Naive B cell (primary cell): ENCODE measurements at regions not wholly inside any gene's neighbourhood (a gene's known extent, or its start where the extent isn't known, plus 50 kb on each side); places are given as distances from the start of the nearest gene placed in this dataset.
"Not testable (repeated sequence)": the region's sequence is repeated elsewhere in the genome, so short reads cannot be mapped to it uniquely, and the experiment has no call there.

ENCODE experiments used
- ATAC-seq, 2 donors: fragments of 150-1000 bp; cut with Tn5 transposase; 2 replicates each; pipeline ENCODE4 v1.10.0; 2021; ENCODE audit warnings: low read depth in 2 of 2, mild to moderate bottlenecking in 2 of 2, moderate library complexity in 2 of 2
- DNase-seq: peaks from one replicate; pipeline ENCODE4 v3.0.0; 2022
- H3K27ac Mint-ChIP-seq, 6 donors: one replicate each; pipeline ENCODE4 v1.8.0; 2020 to 2022; ENCODE audit warnings: mild to moderate bottlenecking in 6 of 6, mixed read lengths in 6 of 6, moderate library complexity in 5 of 6, inconsistent platforms in 2 of 6
- H3K27me3 Mint-ChIP-seq, 3 donors: one replicate each; pipeline ENCODE4 v1.8.0; 2021 to 2022; ENCODE audit warnings: mixed read lengths in 3 of 3, mild to moderate bottlenecking in 1 of 3
- H3K36me3 Mint-ChIP-seq, 2 donors: one replicate each; pipeline ENCODE4 v1.8.0; 2020 to 2022; ENCODE audit warnings: mixed read lengths in 2 of 2, inconsistent platforms in 1 of 2, mild to moderate bottlenecking in 1 of 2
- H3K4me1 Mint-ChIP-seq, 3 donors: one replicate each; pipeline ENCODE4 v1.8.0; 2020 to 2022; ENCODE audit warnings: mixed read lengths in 3 of 3, inconsistent platforms in 1 of 3, mild to moderate bottlenecking in 1 of 3, moderate library complexity in 1 of 3
- H3K4me3 Mint-ChIP-seq, 8 donors: one replicate each; pipeline ENCODE4 v1.8.0; 2020 to 2022; ENCODE audit warnings: mild to moderate bottlenecking in 8 of 8, mixed read lengths in 8 of 8, moderate library complexity in 8 of 8, inconsistent platforms in 2 of 8
- H3K9me3 Mint-ChIP-seq, 7 donors: one replicate each; pipeline ENCODE4 v1.8.0; 2020 to 2022; ENCODE audit warnings: mixed read lengths in 7 of 7, mild to moderate bottlenecking in 5 of 7, inconsistent platforms in 2 of 7, moderate library complexity in 1 of 7

GRCh38 chr2:204145263-204145751 lies 208.7 kb downstream of the ICOS start:
- peak overlapping the region in 2 of 6 donors; percentile 8 to 83 for H3K27ac Mint-ChIP-seq

GRCh38 chr2:204145791-204146190 lies 209.2 kb downstream of the ICOS start:
- Mint-ChIP-seq H3K36me3 (no peaks in the 10 kb centered on the region), H3K27ac (peak overlapping the region in 1 of 6 donors; percentile 18), H3K27me3 (peaks cover 20 to 37% (median 22%) of the 10 kb centered on the region in 3 donors), H3K9me3 (no peaks in the 10 kb centered on the region), H3K4me3 (peak overlapping the region in 7 of 8 donors; percentile 37 to 82 (median 69)), H3K4me1 (peaks cover 9 to 11% (median 9%) of the 10 kb centered on the region in 3 donors)
- DNase-seq: no peak
- peak in 1 of 2 donors; percentile 16 for ATAC-seq

More at GRCh38 chr2:204145263-204145751, 208.7 kb downstream of the ICOS start:
- peak; percentile 61 to 81 for ATAC-seq
- Mint-ChIP-seq H3K27me3 (peaks cover 20 to 40% (median 22%) of the 10 kb centered on the region in 3 donors), H3K4me3 (peak overlapping the region; percentile 37 to 82 (median 75)), H3K9me3 (no peaks in the 10 kb centered on the region), H3K4me1 (peaks cover 9 to 11% (median 9%) of the 10 kb centered on the region in 3 donors), H3K36me3 (no peaks in the 10 kb centered on the region)
- DNase-seq: peak; percentile 35

- Mint-ChIP-seq H3K4me1 (peaks cover 9 to 11% (median 9%) of the 10 kb centered on the region in 3 donors), H3K27me3 (peaks cover 24 to 35% (median 24%) of the 10 kb centered on the region in 3 donors)
- H3K9me3 Mint-ChIP-seq, H3K4me3 Mint-ChIP-seq, DNase-seq, H3K27ac Mint-ChIP-seq, ATAC-seq, H3K36me3 Mint-ChIP-seq: not testable (repeated sequence)
Measured at GRCh38 chr2:204147040-204147439, 210.5 kb downstream of the ICOS start.

GRCh38 chr2:204150721-204151120 lies 214.2 kb downstream of the ICOS start:
- Mint-ChIP-seq H3K4me3 (no peak overlapping the region), H3K4me1 (peaks cover 3 to 5% (median 4%) of the 10 kb centered on the region in 3 donors), H3K27me3 (peaks cover 13 to 26% (median 17%) of the 10 kb centered on the region in 3 donors), H3K27ac (no peak overlapping the region), H3K36me3 (no peaks in the 10 kb centered on the region), H3K9me3 (peaks cover 0 to 3% (median 0%) of the 10 kb centered on the region in 7 donors)
- DNase-seq (no peak), ATAC-seq (no peak)

- H3K27ac Mint-ChIP-seq: no peak overlapping the region
- ATAC-seq (no peak), DNase-seq (no peak)
- peaks cover 3 to 13% (median 6%) of the 10 kb centered on the region in 7 donors for H3K9me3 Mint-ChIP-seq
- no peaks in the 10 kb centered on the region for H3K36me3 Mint-ChIP-seq
- no peaks in the 10 kb centered on the region for H3K4me1 Mint-ChIP-seq
- peaks cover 8 to 16% (median 10%) of the 10 kb centered on the region in 3 donors for H3K27me3 Mint-ChIP-seq
- no peak overlapping the region for H3K4me3 Mint-ChIP-seq
Measured at GRCh38 chr2:204152616-204153015, 216.1 kb downstream of the ICOS start.

GRCh38 chr2:204154863-204155262 lies 218.3 kb downstream of the ICOS start:
- H3K4me1 Mint-ChIP-seq: no peaks in the 10 kb centered on the region
- ATAC-seq (no peak), DNase-seq (no peak)
- no peak overlapping the region for H3K27ac Mint-ChIP-seq
- no peaks in the 10 kb centered on the region for H3K36me3 Mint-ChIP-seq
- peaks cover 6 to 8% (median 7%) of the 10 kb centered on the region in 3 donors for H3K27me3 Mint-ChIP-seq
- peak overlapping the region in 1 of 8 donors; percentile 43 for H3K4me3 Mint-ChIP-seq
- H3K9me3 Mint-ChIP-seq: peaks cover 6 to 19% (median 10%) of the 10 kb centered on the region in 7 donors

- no peak overlapping the region for H3K27ac Mint-ChIP-seq
- no peaks in the 10 kb centered on the region for H3K4me1 Mint-ChIP-seq
- peaks cover 8 to 11% (median 10%) of the 10 kb centered on the region in 3 donors for H3K27me3 Mint-ChIP-seq
- H3K9me3 Mint-ChIP-seq: peaks cover 6 to 22% (median 12%) of the 10 kb centered on the region in 7 donors
- H3K36me3 Mint-ChIP-seq: no peaks in the 10 kb centered on the region
- H3K4me3 Mint-ChIP-seq: no peak overlapping the region
- ATAC-seq: no peak
- DNase-seq: no peak
Measured at GRCh38 chr2:204156456-204156855, 219.9 kb downstream of the ICOS start.

GRCh38 chr2:204157684-204158083 lies 221.1 kb downstream of the ICOS start:
- no peak overlapping the region for H3K4me3 Mint-ChIP-seq
- H3K27me3 Mint-ChIP-seq: peaks cover 8 to 13% (median 9%) of the 10 kb centered on the region in 3 donors
- H3K4me1 Mint-ChIP-seq: no peaks in the 10 kb centered on the region
- no peak overlapping the region for H3K27ac Mint-ChIP-seq
- no peaks in the 10 kb centered on the region for H3K36me3 Mint-ChIP-seq
- ATAC-seq (no peak), DNase-seq (no peak)
- peaks cover 6 to 27% (median 12%) of the 10 kb centered on the region in 7 donors for H3K9me3 Mint-ChIP-seq

GRCh38 chr2:204159526-204159925 lies 223.0 kb downstream of the ICOS start:
- Mint-ChIP-seq H3K27ac (no peak overlapping the region), H3K36me3 (no peaks in the 10 kb centered on the region), H3K4me3 (no peak overlapping the region), H3K27me3 (peaks cover 8 to 13% (median 9%) of the 10 kb centered on the region in 3 donors), H3K9me3 (peaks cover 6 to 32% (median 12%) of the 10 kb centered on the region in 7 donors), H3K4me1 (no peaks in the 10 kb centered on the region)
- ATAC-seq: no peak
- DNase-seq: no peak

GRCh38 chr2:204160989-204161388 lies 224.4 kb downstream of the ICOS start:
- Mint-ChIP-seq H3K36me3 (no peaks in the 10 kb centered on the region), H3K4me3 (no peak overlapping the region), H3K27me3 (peaks cover 6 to 9% (median 8%) of the 10 kb centered on the region in 3 donors), H3K27ac (no peak overlapping the region), H3K9me3 (peaks cover 7 to 32% (median 10%) of the 10 kb centered on the region in 7 donors), H3K4me1 (no peaks in the 10 kb centered on the region)
- DNase-seq (no peak), ATAC-seq (no peak)

GRCh38 chr2:204161886-204162285 lies 225.3 kb downstream of the ICOS start:
- Mint-ChIP-seq H3K4me3 (no peak overlapping the region), H3K27ac (no peak overlapping the region), H3K36me3 (no peaks in the 10 kb centered on the region), H3K9me3 (peaks cover 7 to 27% (median 10%) of the 10 kb centered on the region in 7 donors), H3K27me3 (peaks cover 6 to 9% (median 8%) of the 10 kb centered on the region in 3 donors), H3K4me1 (no peaks in the 10 kb centered on the region)
- DNase-seq (no peak), ATAC-seq (no peak)

- Mint-ChIP-seq H3K27me3 (peaks cover 0 to 9% (median 0%) of the 10 kb centered on the region in 3 donors), H3K27ac (no peak overlapping the region), H3K4me1 (no peaks in the 10 kb centered on the region), H3K4me3 (no peak overlapping the region), H3K36me3 (no peaks in the 10 kb centered on the region), H3K9me3 (peaks cover 0 to 9% (median 4%) of the 10 kb centered on the region in 7 donors)
- DNase-seq: no peak
- ATAC-seq: no peak
Measured at GRCh38 chr2:204166961-204167360, 230.4 kb downstream of the ICOS start.

- not testable (repeated sequence) for H3K4me3 Mint-ChIP-seq, H3K27ac Mint-ChIP-seq, DNase-seq
Measured at GRCh38 chr2:204167670-204168069, 231.1 kb downstream of the ICOS start.

GRCh38 chr2:204170411-204170810 lies 233.8 kb downstream of the ICOS start:
- no peak for ATAC-seq
- Mint-ChIP-seq H3K9me3 (peaks cover 0 to 7% (median 0%) of the 10 kb centered on the region in 7 donors), H3K36me3 (no peaks in the 10 kb centered on the region), H3K4me3 (no peak overlapping the region), H3K27me3 (peaks cover 0 to 8% (median 0%) of the 10 kb centered on the region in 3 donors), H3K4me1 (no peaks in the 10 kb centered on the region), H3K27ac (no peak overlapping the region)
- no peak for DNase-seq

More at GRCh38 chr2:204167670-204168069, 231.1 kb downstream of the ICOS start:
- not testable (repeated sequence) for ATAC-seq, H3K9me3 Mint-ChIP-seq, H3K27me3 Mint-ChIP-seq, H3K4me1 Mint-ChIP-seq, H3K36me3 Mint-ChIP-seq
